Mammary epithelial cell (primary cell): ENCODE measurements at regions not wholly inside any gene's neighbourhood (a gene's known extent, or its start where the extent isn't known, plus 50 kb on each side); places are given as distances from the start of the nearest gene placed in this dataset.

Source experiments
- CTCF ChIP-seq, 2 donors: IDR thresholded peaks in 1 of 2; conservative IDR thresholded peaks in 1 of 2; 2 replicates each; pipeline ENCODE4 v1.5.1; 2011 to 2012; ENCODE audit warnings: inconsistent platforms in 2 of 2, low read length in 2 of 2, mild to moderate bottlenecking in 2 of 2, control low read depth in 1 of 2, low read depth in 1 of 2; ENCODE audit not compliant: insufficient read depth in 1 of 2; ENCODE audit errors: extremely low read depth in 1 of 2
- EZH2 ChIP-seq: IDR thresholded peaks from 2 replicates; pipeline ENCODE4 v1.6.1; 2012; ENCODE audit warnings: low read length, inconsistent platforms, borderline replicate concordance

GRCh38 chr1:189803364-189803763 is 674.3 kb downstream of the BRINP3 start:
- no peak for TF ChIP-seq CTCF (conservative IDR thresholded peaks at IDR 0.05 in 1 of 2, IDR thresholded peaks at IDR 0.05 in 1 of 2; ENCODE audit: extremely low read depth in 1 of 2, insufficient read depth in 1 of 2, low read depth in 1 of 2, low read length in 2 of 2)
- TF ChIP-seq EZH2 = no peak
